ENCODE measurements at regions not wholly inside any gene's neighbourhood (a gene's known extent, or its start where the extent isn't known, plus 50 kb on each side); places are given as distances from the start of the nearest gene placed in this dataset.

- TF ChIP-seq CTCF (optimal IDR thresholded peaks at IDR 0.05 in 1 of 3, IDR thresholded peaks at IDR 0.05 in 1 of 3, conservative IDR thresholded peaks at IDR 0.05 in 1 of 3; ENCODE audit: extremely low read depth in 1 of 3, insufficient read depth in 2 of 3, low read length in 3 of 3): no peak
- TF ChIP-seq EZH2 (IDR thresholded peaks at IDR 0.05; ENCODE audit: low read length): no peak
Observed at GRCh38 chr4:11599064-11599463, 170.4 kb upstream of the HS3ST1 start.

Data from keratinocyte (primary cell).